ENCODE measurements at regions not wholly inside any gene's neighbourhood (a gene's known extent, or its start where the extent isn't known, plus 50 kb on each side); places are given as distances from the start of the nearest gene placed in this dataset.

DNA sequence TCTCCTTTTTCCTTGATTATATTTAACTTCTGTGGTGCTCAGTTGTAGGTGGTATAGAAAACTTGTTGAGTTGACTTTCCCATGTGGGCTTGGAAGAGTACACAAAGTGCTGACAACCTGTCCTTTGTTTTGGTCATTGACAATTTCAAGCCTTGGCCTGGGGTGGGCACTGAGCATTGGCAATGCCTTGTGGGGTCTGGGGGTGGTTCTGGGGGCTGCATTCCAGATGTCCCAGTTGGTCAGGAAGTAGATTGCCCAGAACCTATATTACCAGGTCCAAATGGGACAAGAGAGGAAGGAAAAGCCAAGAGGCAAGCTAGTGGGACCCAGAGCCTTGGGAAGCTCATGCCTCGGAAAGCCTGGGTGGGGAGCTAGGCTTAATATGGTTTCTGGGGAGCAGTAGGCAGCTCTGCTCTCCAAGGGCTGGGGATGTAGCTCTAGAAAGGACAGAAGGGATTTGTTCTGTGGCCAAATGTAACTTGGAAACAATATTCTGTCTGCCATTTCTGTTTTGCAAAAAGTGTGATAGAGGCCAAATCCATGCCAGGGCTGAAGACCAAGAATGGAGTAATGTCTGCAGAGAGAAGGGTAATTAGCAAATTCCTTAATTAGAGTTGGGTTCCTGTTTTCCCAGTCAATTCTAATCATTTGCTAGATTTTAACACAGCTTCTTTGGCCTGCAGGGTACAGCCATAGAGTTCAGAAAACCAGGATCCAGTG lies 87.4 kb downstream of the SLC4A3 start:
- H3K4me3 ChIP-seq, result no peak overlapping the region
- intact Hi-C loops (cut with DNase I; ENCODE audit: low total_unique reads), result no loop called here
- H3K4me1 ChIP-seq, result peaks cover 4 to 6% of the 10 kb centered on the region in 2 donors
- no peaks in the 10 kb centered on the region for H3K27me3 ChIP-seq
- H3K9me3 ChIP-seq, result no peaks in the 10 kb centered on the region
- no peak for DNase-seq
- in situ Hi-C loops (cut with MboI; ENCODE audit: low sequenced_read_pairs in 4 of 4), result no loop called here
- no peak for TF ChIP-seq CTCF (IDR thresholded peaks at IDR 0.05 in 4 of 5, conservative IDR thresholded peaks at IDR 0.05 in 1 of 5)
- TF ChIP-seq POLR2A (IDR thresholded peaks at IDR 0.05), result no peak
- no peak for ATAC-seq
- H3K27ac ChIP-seq, result no peak overlapping the region
- no peaks in the 10 kb centered on the region for H3K36me3 ChIP-seq

GRCh38 chr2:219718066-219718465 lies 90.6 kb downstream of the SLC4A3 start:
- Histone ChIP-seq H3K36me3 (no peaks in the 10 kb centered on the region), H3K27me3 (no peaks in the 10 kb centered on the region), H3K9me3 (no peaks in the 10 kb centered on the region), H3K4me3 (no peak overlapping the region), H3K4me1 (peaks cover 2 to 4% of the 10 kb centered on the region in 2 donors), H3K27ac (no peak overlapping the region)
- TF ChIP-seq CTCF (IDR thresholded peaks at IDR 0.05 in 4 of 5, conservative IDR thresholded peaks at IDR 0.05 in 1 of 5) (no peak), POLR2A (IDR thresholded peaks at IDR 0.05) (no peak)
- no peak for DNase-seq
- intact Hi-C loops (cut with DNase I; ENCODE audit: low total_unique reads), result no loop called here
- ATAC-seq, result no peak
- in situ Hi-C loops (cut with MboI; ENCODE audit: low sequenced_read_pairs in 4 of 4), result no loop called here

DNA sequence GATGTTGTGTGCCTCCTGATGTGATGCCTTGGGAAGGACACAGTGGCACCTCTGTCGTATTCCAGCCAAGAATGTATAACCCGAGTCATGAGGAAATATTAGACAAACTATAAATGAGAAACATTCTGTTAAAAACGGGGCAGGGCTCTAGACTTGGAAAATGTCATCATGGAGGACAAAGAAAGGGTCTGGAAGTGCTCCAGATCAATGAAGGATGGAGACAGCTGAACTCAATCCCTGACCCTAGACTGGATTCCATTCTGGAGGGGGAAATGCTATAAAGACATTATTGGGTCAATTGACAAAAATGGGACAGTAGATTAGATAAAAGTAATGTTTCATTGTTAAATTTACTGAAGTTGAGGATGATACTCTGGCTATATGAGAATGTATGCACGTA lies 92.1 kb downstream of the SLC4A3 start:
- Histone ChIP-seq H3K9me3 (no peaks in the 10 kb centered on the region), H3K4me3 (no peak overlapping the region), H3K27ac (no peak overlapping the region), H3K36me3 (no peaks in the 10 kb centered on the region), H3K4me1 (peaks cover 5 to 16% of the 10 kb centered on the region in 2 donors), H3K27me3 (no peaks in the 10 kb centered on the region)
- TF ChIP-seq CTCF (IDR thresholded peaks at IDR 0.05 in 4 of 5, conservative IDR thresholded peaks at IDR 0.05 in 1 of 5) (no peak), POLR2A (IDR thresholded peaks at IDR 0.05) (no peak)
- DNase-seq (no peak), ATAC-seq (no peak)
- intact Hi-C loops (cut with DNase I; ENCODE audit: low total_unique reads), result no loop called here
- in situ Hi-C loops (cut with MboI; ENCODE audit: low sequenced_read_pairs in 4 of 4), result no loop called here

- intact Hi-C loops (cut with DNase I; ENCODE audit: low total_unique reads), result no loop called here
- no peak for ATAC-seq
Observed at GRCh38 chr2:219720956-219721355, 93.5 kb downstream of the SLC4A3 start.

More at GRCh38 chr2:219720956-219721355, 93.5 kb downstream of the SLC4A3 start:
- no peak overlapping the region for H3K4me3 ChIP-seq
- in situ Hi-C loops (cut with MboI; ENCODE audit: low sequenced_read_pairs in 4 of 4), result no loop called here
- peaks cover 5 to 19% of the 10 kb centered on the region in 2 donors for H3K4me1 ChIP-seq
- no peak overlapping the region for H3K27ac ChIP-seq
- DNase-seq, result no peak
- no peaks in the 10 kb centered on the region for H3K9me3 ChIP-seq
- no peaks in the 10 kb centered on the region for H3K36me3 ChIP-seq
- no peak for TF ChIP-seq POLR2A (IDR thresholded peaks at IDR 0.05)
- no peak for TF ChIP-seq CTCF (IDR thresholded peaks at IDR 0.05 in 4 of 5, conservative IDR thresholded peaks at IDR 0.05 in 1 of 5)
- H3K27me3 ChIP-seq, result no peaks in the 10 kb centered on the region

All from gastrocnemius medialis (tissue), 4 donors.